Chondrocyte (in vitro differentiated cells): ENCODE measurements at regions not wholly inside any gene's neighbourhood (a gene's known extent, or its start where the extent isn't known, plus 50 kb on each side); places are given as distances from the start of the nearest gene placed in this dataset.

Source experiments
- DNase-seq: peaks from one replicate; pipeline ENCODE4 v3.0.0; 2021; ENCODE audit warnings: mixed read lengths, low spot score
- H3K27ac Mint-ChIP-seq: one replicate; pipeline ENCODE4 v1.8.0; 2021; ENCODE audit warnings: mild to moderate bottlenecking, moderate library complexity, mixed read lengths; ENCODE audit not compliant: unreplicated experiment
- H3K27me3 Mint-ChIP-seq: 2 replicates; pipeline ENCODE4 v1.8.0; 2021; ENCODE audit warnings: low read depth, mixed read lengths
- H3K36me3 Mint-ChIP-seq: 2 replicates; pipeline ENCODE4 v1.8.0; 2021; ENCODE audit warnings: low read depth, mixed read lengths
- H3K4me1 Mint-ChIP-seq: 2 replicates; pipeline ENCODE4 v1.8.0; 2021; ENCODE audit warnings: low read depth, mild to moderate bottlenecking, mixed read lengths
- H3K4me3 Mint-ChIP-seq: one replicate; pipeline ENCODE4 v1.8.0; 2021; ENCODE audit warnings: mild to moderate bottlenecking, moderate library complexity, mixed read lengths; ENCODE audit not compliant: unreplicated experiment
- H3K9me3 Mint-ChIP-seq: 2 replicates; pipeline ENCODE4 v1.8.0; 2021; ENCODE audit warnings: low read depth, mixed read lengths
- CTCF ChIP-seq: fragments of 200-600 bp; sonication (generic); IDR thresholded peaks from 2 replicates; pipeline ENCODE4 v1.5.0; 2021; ENCODE audit warnings: antibody characterized with exemption, mild to moderate bottlenecking, moderate library complexity

GRCh38 chr6:33882154-33882553 is 78.4 kb upstream of the MLN start:
- H3K27me3 Mint-ChIP-seq: peaks cover 28% of the 10 kb centered on the region
- no peak overlapping the region for H3K27ac Mint-ChIP-seq
- no peak for DNase-seq
- peaks cover 16% of the 10 kb centered on the region for H3K4me1 Mint-ChIP-seq
- no peaks in the 10 kb centered on the region for H3K9me3 Mint-ChIP-seq
- H3K36me3 Mint-ChIP-seq: no peaks in the 10 kb centered on the region
- TF ChIP-seq CTCF: no peak
- H3K4me3 Mint-ChIP-seq: no peak overlapping the region

- TF ChIP-seq CTCF: no peak
- H3K27me3 Mint-ChIP-seq: peaks cover 39% of the 10 kb centered on the region
- H3K36me3 Mint-ChIP-seq: no peaks in the 10 kb centered on the region
- H3K27ac Mint-ChIP-seq: no peak overlapping the region
- H3K4me1 Mint-ChIP-seq: peaks cover 9% of the 10 kb centered on the region
- H3K4me3 Mint-ChIP-seq: no peak overlapping the region
- H3K9me3 Mint-ChIP-seq: no peaks in the 10 kb centered on the region
- no peak for DNase-seq
These were observed 77.0 kb upstream of the MLN start for GRCh38 chr6:33880766-33881165.

GRCh38 chr6:33880104-33880678 is 76.4 kb upstream of the MLN start:
- no peak for DNase-seq
- Mint-ChIP-seq H3K36me3 (no peaks in the 10 kb centered on the region), H3K4me3 (no peak overlapping the region), H3K27me3 (peaks cover 41% of the 10 kb centered on the region), H3K9me3 (no peaks in the 10 kb centered on the region), H3K4me1 (peaks cover 7% of the 10 kb centered on the region), H3K27ac (no peak overlapping the region)
- TF ChIP-seq CTCF: no peak

- H3K9me3 Mint-ChIP-seq: no peaks in the 10 kb centered on the region
- TF ChIP-seq CTCF: no peak
These were observed 74.8 kb upstream of the MLN start for GRCh38 chr6:33878562-33878961.

GRCh38 chr6:33877982-33878535 is 74.3 kb upstream of the MLN start:
- TF ChIP-seq CTCF: no peak
- Mint-ChIP-seq H3K36me3 (no peaks in the 10 kb centered on the region), H3K4me1 (no peaks in the 10 kb centered on the region), H3K27ac (no peak overlapping the region), H3K4me3 (no peak overlapping the region), H3K27me3 (peaks cover 49% of the 10 kb centered on the region), H3K9me3 (no peaks in the 10 kb centered on the region)
- DNase-seq: no peak

More at GRCh38 chr6:33878562-33878961, 74.8 kb upstream of the MLN start:
- no peak overlapping the region for H3K27ac Mint-ChIP-seq
- H3K4me3 Mint-ChIP-seq: no peak overlapping the region
- no peak for DNase-seq
- no peaks in the 10 kb centered on the region for H3K4me1 Mint-ChIP-seq
- peaks cover 51% of the 10 kb centered on the region for H3K27me3 Mint-ChIP-seq
- no peaks in the 10 kb centered on the region for H3K36me3 Mint-ChIP-seq
